Limb (tissue), 2 donors: ENCODE measurements at regions not wholly inside any gene's neighbourhood (a gene's known extent, or its start where the extent isn't known, plus 50 kb on each side); places are given as distances from the start of the nearest gene placed in this dataset.

Source experiments
- DNase-seq, 2 donors: peaks; one replicate each; pipeline ENCODE4 v3.0.0-alpha.2; 2016; ENCODE audit errors: extremely low spot score in 2 of 2

DNA sequence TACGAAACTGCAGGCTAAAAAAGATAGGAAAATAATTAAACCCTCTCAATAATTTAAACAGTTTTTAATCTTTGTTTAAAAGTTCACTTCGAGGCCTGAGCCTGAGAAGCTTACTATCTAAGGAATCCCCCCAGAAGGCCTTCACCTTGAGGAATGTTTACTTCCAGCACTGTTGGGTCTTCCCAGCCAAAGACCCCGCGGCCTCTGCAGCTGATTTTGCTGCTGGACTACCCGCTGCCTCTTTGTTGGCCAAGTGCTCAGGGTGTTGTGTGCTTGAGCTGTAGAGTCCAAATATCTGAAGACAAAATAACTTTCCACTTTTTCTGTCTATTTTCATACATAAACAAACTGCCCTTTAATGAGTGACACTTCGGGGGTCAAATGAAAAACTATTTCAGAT, 292.7 kb downstream of the GLRX3 start:
- no peak for DNase-seq

DNA sequence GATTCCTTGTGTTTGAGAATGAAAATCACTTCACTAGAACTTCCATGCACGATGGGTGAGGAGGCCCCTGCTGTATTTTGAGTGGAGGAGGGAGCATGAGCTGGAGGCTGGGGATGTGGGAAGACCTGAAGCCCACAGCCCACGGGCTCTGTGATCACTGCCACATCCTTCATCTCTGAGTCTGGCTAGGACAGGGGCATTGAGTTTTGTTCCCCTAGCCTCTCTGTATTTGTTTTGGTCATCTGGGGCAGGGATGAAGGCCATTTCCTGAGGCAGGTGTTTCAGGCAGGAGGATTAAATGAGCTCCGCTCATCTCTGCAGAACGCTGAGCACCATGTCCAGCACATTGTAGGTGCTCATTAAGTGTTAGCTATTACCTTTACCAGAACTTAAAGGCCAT, 293.6 kb downstream of the GLRX3 start:
- DNase-seq = no peak

GRCh38 chr10:130430291-130430690, 294.1 kb downstream of the GLRX3 start:
- no peak for DNase-seq

- no peak for DNase-seq
Measured at GRCh38 chr10:130430852-130431704, 294.9 kb downstream of the GLRX3 start.

DNA sequence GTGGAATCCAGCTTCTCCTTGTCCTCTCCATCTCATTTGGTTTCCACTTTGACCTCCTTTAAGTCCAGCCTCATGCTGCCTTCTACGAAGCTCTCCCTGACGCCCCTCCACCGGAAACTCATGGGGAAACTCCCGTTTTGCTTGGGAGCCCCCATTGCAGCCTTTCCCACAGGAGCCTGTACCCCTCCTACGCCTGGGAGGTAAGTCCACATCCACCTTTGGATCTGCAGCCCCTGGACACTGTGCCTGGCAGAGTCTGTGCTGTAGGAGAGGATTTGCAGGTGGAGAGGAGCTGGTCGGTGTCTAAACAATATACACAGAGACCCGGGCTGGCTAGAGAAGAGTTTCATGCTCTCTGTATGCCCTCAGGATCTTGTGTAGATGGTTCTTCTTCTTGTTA, 296.1 kb downstream of the GLRX3 start:
- no peak for DNase-seq

DNA sequence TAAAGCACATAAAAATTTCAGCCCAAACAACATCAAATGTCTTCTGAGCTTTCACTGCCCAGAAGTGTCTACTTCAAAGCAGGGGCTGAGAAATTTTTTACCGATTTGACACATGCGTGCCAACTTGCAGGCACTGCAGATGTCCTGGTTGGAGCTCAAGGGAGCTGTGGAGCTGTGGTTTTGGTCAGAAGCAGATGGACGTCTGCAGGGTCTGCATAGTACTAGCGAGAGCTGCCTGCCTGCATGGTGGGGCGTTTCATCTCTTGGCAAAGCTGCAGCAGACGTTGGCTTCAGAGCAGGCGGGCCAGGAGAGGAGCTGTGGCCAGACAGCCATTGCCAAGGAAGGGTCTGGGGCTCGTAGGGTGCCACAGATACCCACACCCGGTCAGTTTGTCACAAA, 296.7 kb downstream of the GLRX3 start:
- DNase-seq = no peak

- no peak for DNase-seq
Measured at GRCh38 chr10:130434446-130435385, 298.5 kb downstream of the GLRX3 start.

DNA sequence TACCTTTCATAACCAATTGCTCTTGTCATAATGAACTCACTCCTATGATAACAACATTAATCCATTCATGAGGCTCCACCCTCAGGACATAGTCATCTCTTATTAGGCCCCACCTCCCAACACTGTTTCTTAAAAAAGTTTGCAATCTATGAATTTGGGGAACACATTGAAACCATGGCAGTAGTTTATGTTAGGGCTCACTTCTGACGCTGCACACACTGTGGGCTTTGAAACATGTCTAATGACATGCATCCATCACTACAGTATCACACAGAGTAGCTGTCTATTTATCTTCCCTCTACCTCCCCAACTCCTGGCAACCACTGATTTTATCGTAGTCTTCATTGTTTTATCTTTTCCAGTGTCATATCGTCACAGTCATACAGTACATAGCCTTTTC, 299.8 kb downstream of the GLRX3 start:
- no peak for DNase-seq

- DNase-seq = no peak
Measured at GRCh38 chr10:130438861-130439260, 302.7 kb downstream of the GLRX3 start.

DNA sequence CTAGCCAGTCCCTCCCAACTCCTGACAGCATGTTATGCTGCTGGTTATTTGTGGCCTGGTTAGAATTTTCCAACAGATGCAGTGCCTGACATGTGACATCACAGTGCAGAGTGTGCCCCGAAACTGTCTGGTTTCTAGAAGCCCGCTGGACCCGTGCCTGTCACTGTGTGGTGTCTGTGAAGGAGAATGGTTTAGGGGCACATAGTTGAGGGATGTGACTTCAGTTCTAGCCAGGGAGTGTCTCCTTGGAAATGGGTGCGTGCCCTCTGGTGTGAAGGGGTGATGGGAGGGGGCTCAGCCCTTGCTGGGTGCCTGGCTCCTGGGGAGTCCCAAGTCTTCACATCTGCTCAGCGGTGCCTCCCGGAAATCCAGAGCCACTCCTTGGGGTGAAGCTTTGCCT, 303.6 kb downstream of the GLRX3 start:
- no peak for DNase-seq

- no peak for DNase-seq
Measured at GRCh38 chr10:130440494-130440893, 304.3 kb downstream of the GLRX3 start.

DNA sequence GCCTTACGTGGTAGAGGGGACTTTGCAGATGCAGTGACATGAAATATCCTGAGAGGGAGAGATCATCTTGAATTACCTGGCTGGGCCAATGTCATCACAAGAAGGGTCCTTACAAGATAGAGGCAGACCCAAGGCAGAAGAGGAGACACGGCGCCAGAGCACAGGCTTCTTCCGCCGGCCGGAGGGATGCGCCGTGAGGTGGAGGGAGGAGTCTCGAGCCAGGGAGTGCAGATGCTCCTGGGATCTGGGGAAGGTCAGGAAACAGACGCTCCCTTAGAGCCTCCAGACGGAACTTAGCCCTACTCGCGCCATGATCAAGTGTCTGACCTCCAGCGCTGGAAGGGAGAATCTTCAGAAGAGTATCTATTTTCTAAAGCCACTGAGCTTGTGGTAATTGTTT, 304.8 kb downstream of the GLRX3 start:
- DNase-seq = no peak

GRCh38 chr10:130443066-130443465, 306.9 kb downstream of the GLRX3 start:
- DNase-seq = no peak

DNA sequence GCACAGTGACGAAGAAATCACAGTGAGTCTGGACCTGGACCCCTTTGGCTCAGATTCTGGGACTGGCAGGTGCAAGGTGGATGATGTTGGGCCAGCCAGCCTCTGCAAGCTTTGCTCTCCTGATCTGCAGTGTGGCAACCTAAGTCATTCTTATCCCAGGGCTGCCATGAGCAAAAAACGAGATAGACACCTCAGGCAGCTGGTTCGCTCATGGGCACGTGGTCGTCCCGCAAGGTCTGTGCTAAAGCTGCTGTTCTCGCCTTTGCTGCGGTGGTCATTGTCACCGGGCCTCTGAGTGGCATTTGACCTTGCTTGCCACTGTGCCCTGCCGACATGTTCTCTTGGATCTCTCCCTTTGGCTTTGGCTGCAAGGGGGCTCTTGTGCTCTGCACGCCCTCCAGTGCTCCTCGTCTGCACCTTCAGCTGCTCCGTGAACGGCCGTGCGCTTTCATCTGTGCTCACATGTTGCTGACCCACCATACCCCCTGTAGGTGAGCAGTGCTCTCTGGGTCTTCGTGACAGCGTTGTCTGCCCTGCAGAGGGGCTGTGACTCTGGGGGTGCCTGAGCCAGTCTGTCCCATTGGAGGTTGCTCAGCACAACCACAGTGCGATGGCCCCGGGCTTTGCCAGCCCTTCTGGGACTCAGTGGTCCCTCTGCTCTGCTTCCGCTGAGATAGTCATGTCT, 317.0 kb downstream of the GLRX3 start:
- no peak for DNase-seq

DNA sequence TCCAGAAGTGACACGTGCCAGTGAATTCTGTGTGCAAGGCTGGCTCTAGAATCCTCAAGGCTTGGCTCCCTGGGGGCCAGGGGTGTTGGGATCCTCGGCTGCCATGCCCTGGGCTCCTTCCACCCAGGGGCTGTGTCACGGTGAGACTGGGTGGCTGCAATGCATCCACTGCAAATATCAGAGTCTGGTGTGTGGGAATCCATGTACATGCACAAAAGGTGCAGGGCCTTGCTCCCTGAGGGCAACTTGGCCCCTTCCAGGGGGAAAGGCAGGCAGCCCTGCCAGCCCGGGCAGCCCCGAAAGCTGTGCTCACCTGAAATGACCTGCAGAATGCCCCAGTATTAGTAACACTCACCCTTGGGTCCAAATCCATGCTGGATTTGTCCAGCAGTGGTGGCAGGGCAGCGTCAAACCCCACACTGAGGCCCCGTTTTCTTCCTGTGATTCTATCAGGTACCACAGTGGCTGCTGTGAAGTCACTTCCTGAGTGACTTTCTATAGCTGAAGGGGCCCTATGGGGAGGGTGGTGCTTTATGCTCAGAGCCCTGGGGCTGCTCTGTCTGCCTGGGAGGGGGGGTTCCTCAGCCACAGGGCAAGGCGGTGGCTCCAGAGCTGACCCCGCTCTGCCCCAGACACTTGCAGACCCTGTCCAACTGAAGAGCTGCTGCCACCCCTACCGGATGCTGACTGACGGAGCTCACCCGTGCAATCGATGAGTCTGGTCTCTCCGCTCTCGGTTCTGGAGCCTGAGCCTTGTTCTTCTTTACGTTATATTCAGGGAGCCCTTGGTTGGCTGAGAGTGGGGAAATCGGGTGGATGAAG, 317.7 kb downstream of the GLRX3 start:
- no peak for DNase-seq

DNA sequence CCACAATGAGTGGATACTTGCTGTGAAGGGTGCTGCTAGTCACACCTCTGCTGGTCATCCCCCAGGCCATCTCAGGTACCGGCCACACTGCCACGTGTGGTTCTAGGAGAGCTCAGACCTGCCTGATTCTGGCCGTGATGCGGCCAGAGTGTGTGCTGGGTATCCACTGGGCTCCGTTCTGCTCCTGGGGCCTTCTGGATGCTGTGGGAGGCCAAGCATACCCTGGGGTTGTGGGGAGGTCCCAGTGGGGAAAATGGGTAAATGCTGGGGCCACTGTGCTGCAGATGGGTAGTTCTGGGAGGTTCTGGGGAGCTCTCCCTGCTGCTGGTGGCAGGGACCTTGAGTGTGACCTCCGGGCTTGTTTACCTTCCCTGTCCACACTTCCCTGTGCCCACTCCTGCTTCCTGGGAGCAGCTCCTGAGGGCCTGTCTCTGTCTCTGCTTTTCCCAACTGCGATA, 318.4 kb downstream of the GLRX3 start:
- no peak for DNase-seq

DNA sequence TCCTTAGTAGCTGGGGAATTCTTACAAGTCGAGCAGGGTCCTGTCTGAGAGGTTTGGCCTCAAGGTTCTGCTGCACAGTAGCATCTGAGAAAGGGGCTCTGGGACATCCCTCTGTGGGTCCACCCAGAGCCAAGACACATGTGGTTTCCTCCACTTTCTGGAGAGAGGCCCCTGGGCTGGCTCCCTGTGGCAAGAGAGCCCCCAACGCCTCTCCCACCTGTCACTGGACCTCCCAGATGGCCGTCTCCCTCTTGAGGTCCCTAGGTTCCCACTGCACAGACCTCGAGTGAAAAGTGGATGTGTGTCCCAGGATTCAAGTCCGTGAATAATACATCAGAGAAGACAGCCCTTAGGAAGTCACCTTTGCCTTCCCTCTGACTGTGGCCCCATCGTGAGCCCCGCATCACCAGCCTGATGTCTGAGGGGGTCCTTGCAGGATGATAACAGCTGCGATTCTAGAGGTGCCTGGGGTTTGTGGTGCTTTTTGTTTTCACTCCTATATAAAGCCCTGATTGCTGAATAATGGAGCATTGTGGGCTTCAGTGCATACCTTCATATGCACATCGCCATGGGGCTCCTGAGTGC, 319.0 kb downstream of the GLRX3 start:
- no peak for DNase-seq

DNA sequence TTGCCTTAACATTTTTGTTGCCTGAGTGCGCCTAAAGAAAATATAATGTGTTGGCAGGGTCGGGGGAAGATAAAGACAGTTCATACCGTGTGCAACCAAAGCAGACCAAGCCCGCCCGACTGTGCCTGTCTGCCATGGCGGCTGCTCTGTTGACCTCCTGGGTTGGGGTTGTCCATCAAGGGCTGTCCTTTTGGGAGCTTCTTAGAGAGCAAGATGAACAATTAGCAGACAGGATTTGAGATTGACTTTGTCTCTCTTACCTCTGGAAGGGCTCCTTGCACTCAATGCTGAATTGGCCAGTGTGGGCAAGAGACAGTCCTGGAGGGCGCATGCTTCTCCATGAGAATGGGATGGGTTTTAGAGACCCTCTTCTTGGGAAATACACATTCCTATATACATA, 319.6 kb downstream of the GLRX3 start:
- DNase-seq = no peak

- no peak for DNase-seq
Measured at GRCh38 chr10:130456616-130457015, 320.4 kb downstream of the GLRX3 start.

DNA sequence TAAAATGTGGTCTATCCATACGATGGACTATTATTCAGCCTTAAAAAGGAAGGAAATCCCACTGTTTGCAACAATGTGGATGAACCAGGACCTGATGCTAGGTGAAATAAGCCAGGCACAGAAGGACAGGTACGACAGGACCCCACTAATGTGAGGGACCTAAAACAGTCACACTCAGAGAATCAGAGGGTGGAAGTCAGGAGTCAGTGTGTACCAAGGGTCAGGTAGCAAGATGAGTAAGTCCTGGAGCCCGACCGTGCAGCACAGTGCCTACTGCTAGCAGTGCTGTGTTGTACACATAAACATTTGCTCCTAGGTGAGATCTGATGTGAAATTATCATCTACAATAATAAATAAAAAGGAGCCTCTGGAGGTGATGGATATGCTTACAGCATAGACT, 322.3 kb downstream of the GLRX3 start:
- no peak for DNase-seq

DNA sequence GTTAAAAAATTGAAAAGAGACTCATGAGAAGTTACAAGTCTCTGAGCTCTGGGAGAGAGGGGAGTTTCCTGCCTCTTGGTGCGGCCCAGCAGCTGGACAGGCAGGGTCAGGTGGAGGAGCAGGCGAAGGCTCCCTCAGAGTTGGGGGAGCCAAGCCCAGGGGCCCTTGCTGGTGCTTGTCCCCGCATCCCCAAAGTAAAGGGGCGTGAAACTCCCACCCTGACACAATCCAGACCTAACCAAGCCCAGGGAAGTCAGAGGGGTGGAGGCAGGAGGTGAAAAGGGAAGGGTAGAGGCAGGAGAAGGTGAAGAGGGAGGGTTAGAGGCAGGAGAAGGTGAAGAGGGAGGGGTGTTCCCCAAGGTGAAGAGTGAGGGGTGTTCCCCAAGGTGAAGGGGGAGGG, 322.8 kb downstream of the GLRX3 start:
- no peak for DNase-seq
